Activated CD4-positive, alpha-beta T cell treated with anti-CD3 and anti-CD28 coated beads for 36 hours (primary cell): ENCODE measurements at regions not wholly inside any gene's neighbourhood (a gene's known extent, or its start where the extent isn't known, plus 50 kb on each side); places are given as distances from the start of the nearest gene placed in this dataset.

ENCODE experiments used
- ATAC-seq: fragments of 200-7000 bp; cut with Tn5 transposase; one replicate; pipeline ENCODE4 v1.10.0; 2021; ENCODE audit warnings: mild to moderate bottlenecking, moderate library complexity
- CTCF ChIA-PET: fragments of 350-600 bp; sonication (Branson Sonifier 250); formaldehyde crosslinking; loops from one replicate; lab custom pipeline; 2021; ENCODE audit warnings: antibody characterized with exemption; lab: Charles Lee
- POLR2A ChIA-PET: fragments of 350-600 bp; sonication (Branson Sonifier 250); formaldehyde crosslinking; loops from one replicate; lab custom pipeline; 2021; ENCODE audit warnings: antibody characterized with exemption, inconsistent platforms; lab: Charles Lee
- DNase-seq: peaks from one replicate; pipeline ENCODE4 v3.0.0-alpha.2; 2020
- H3K27ac Mint-ChIP-seq: one replicate; pipeline ENCODE4 v1.8.0; 2021; ENCODE audit warnings: mixed read lengths
- H3K27me3 Mint-ChIP-seq: one replicate; pipeline ENCODE4 v1.8.0; 2021; ENCODE audit warnings: mixed read lengths
- H3K36me3 Mint-ChIP-seq: one replicate; pipeline ENCODE4 v1.8.0; 2021; ENCODE audit warnings: low read depth, mixed read lengths
- H3K4me1 Mint-ChIP-seq: one replicate; pipeline ENCODE4 v1.8.0; 2021; ENCODE audit warnings: mixed read lengths
- H3K4me3 Mint-ChIP-seq: one replicate; pipeline ENCODE4 v1.8.0; 2021; ENCODE audit warnings: mild to moderate bottlenecking, moderate library complexity, mixed read lengths
- H3K9me3 Mint-ChIP-seq: one replicate; pipeline ENCODE4 v1.8.0; 2021; ENCODE audit warnings: low read depth, mixed read lengths
- intact Hi-C, 2 experiments: fragments of 100-400 bp; cut with DNase I in 1 of 2; cut with micrococcal nuclease in 1 of 2; formaldehyde crosslinking; loops; one replicate each; pipeline versions ENCODE4 v1.14.2 to v1.15.1; 2022 to 2024; cut with DNase I, micrococcal nuclease

DNA sequence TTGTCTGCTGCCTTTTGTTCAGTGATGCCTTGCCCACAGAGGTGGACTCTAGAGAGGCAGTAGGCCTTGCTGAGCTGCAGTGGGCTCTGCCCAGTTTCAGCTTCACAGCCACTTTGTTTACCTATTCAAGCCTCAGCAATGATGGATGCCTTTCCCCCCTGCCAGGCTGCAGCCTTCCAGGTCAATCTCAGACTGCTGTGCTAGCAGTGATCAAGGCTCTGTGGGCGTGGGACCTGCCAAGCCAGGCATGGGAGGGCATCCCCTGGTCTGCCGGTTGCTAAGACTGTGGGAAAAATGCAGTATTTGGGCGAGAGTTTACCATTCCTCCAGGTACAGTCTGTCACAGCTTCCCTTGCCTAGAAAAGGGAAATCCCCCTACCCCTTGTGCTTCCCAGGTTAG lies 175.2 kb upstream of the PBDC1 start:
- ChIA-PET CTCF (no interaction called here), POLR2A (no interaction called here)
- DNase-seq (no peak), ATAC-seq (no peak)
- H3K27me3 Mint-ChIP-seq: peaks cover 5% of the 10 kb centered on the region
- no peaks in the 10 kb centered on the region for H3K9me3 Mint-ChIP-seq
- no peaks in the 10 kb centered on the region for H3K4me1 Mint-ChIP-seq
- no peaks in the 10 kb centered on the region for H3K36me3 Mint-ChIP-seq
- no peak overlapping the region for H3K4me3 Mint-ChIP-seq
- H3K27ac Mint-ChIP-seq: no peak overlapping the region
- intact Hi-C loops: no loop called here

DNA sequence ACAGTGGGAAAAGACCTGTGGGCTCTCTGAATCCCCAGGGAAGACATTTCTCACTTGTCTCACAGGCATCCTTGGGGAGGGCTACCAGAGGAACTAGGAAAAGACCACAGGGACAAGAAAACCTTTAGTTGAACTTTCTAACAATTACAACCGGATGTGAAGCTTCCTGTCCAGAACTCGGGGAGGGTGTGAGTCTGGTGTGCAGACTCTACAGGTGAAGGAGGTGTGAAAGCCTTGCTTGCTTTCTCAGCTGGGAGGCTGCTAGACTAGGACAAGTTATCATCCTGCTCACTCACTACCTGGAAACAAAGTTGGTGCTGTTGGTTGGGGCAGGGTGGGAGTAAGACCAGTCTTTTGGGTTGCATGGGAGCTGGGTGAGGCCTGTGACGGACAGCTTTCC lies 158.5 kb upstream of the PBDC1 start:
- Mint-ChIP-seq H3K9me3 (peaks cover 3% of the 10 kb centered on the region), H3K27ac (no peak overlapping the region), H3K27me3 (peaks cover under 1% of the 10 kb centered on the region), H3K36me3 (no peaks in the 10 kb centered on the region), H3K4me1 (no peaks in the 10 kb centered on the region), H3K4me3 (no peak overlapping the region)
- intact Hi-C loops: no loop called here
- ATAC-seq: no peak
- ChIA-PET POLR2A (interaction anchor here (0.6 kb wide), 1 partner anchor 173 kb away, joined by 3 read pairs; no protein-coding TSS in a partner anchor), CTCF (no interaction called here)
- no peak for DNase-seq

GRCh38 chrX:76026292-76026691 lies 146.6 kb upstream of the PBDC1 start:
- no peaks in the 10 kb centered on the region for H3K27me3 Mint-ChIP-seq
- ChIA-PET POLR2A (no interaction called here), CTCF (no interaction called here)
- H3K27ac Mint-ChIP-seq: no peak overlapping the region
- H3K4me1 Mint-ChIP-seq: no peaks in the 10 kb centered on the region
- intact Hi-C loops: no loop called here
- H3K9me3 Mint-ChIP-seq: no peaks in the 10 kb centered on the region
- H3K4me3 Mint-ChIP-seq: no peak overlapping the region
- no peaks in the 10 kb centered on the region for H3K36me3 Mint-ChIP-seq
- ATAC-seq (no peak), DNase-seq (no peak)

DNA sequence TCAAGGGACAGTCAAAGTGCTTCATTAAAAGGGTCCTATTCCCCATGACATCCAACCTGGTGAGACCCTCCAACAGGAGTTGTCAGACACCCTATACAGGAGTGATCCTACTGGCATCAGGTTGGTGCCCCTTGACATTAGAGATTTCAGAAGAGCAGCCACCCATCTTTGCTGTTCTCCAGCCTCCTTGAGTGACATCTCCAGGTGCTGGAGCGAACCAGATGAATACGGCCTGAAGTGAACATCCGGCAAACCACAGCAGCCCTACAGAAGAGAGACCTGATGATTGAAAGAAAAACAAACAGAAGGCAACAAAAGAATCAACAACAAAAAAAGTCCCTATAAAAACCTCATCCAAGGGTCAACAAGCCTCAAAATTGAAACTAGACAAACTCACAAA lies 146.1 kb upstream of the PBDC1 start:
- Mint-ChIP-seq H3K27ac (no peak overlapping the region), H3K36me3 (no peaks in the 10 kb centered on the region), H3K9me3 (no peaks in the 10 kb centered on the region), H3K4me3 (no peak overlapping the region), H3K27me3 (no peaks in the 10 kb centered on the region), H3K4me1 (no peaks in the 10 kb centered on the region)
- ChIA-PET CTCF (no interaction called here), POLR2A (no interaction called here)
- intact Hi-C loops: no loop called here
- DNase-seq: no peak
- no peak for ATAC-seq

DNA sequence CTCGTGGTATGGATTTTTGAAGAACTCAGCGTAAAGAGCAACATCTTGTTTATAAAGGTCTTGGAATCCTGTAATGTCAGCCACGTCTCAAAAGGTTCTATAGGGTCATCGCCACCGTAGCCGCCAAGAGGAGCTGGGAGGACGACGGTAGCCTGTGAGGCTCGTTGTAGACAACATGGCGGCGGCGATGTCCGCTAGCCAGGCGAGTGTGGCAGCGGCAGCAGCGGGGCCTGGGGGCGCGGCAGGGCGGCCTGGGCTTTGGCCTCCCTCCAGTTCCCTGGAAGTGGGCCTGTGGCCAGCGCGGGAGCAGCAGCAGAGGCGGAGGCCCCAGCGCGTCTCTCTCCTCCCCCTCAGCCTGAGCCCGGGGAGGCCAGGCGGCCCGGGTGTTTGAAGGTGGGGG lies 143.5 kb upstream of the PBDC1 start:
- Mint-ChIP-seq H3K4me1 (no peaks in the 10 kb centered on the region), H3K27me3 (no peaks in the 10 kb centered on the region), H3K4me3 (no peak overlapping the region), H3K9me3 (no peaks in the 10 kb centered on the region), H3K36me3 (no peaks in the 10 kb centered on the region), H3K27ac (no peak overlapping the region)
- intact Hi-C loops: no loop called here
- ATAC-seq (no peak), DNase-seq (no peak)
- CTCF ChIA-PET: no interaction called here
- POLR2A ChIA-PET: no interaction called here

DNA sequence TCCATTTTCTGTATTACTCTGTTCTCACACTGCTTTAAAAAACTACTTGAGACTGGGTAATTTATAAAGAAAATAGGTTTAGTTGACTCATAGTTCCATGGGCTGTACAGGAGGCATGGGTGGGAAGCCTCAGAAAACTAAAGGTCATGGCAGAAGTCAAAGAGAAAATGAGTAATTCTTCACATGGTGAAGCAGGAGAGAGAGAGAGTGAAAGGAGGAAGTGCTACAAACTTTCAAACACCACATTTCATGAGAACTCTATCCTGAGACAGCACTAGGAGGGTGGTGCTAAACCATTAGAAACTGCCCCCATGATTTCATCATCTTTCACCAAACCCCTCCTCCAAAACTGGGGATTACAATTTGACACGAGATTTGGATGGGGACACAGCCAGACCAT lies 108.0 kb upstream of the PBDC1 start:
- no peak overlapping the region for H3K27ac Mint-ChIP-seq
- ChIA-PET POLR2A (no interaction called here), CTCF (no interaction called here)
- peaks cover 2% of the 10 kb centered on the region for H3K9me3 Mint-ChIP-seq
- DNase-seq (no peak), ATAC-seq (peak; percentile 65)
- no peak overlapping the region for H3K4me3 Mint-ChIP-seq
- H3K4me1 Mint-ChIP-seq: peaks cover 2% of the 10 kb centered on the region
- intact Hi-C loops: no loop called here
- peaks cover 11% of the 10 kb centered on the region for H3K27me3 Mint-ChIP-seq
- no peaks in the 10 kb centered on the region for H3K36me3 Mint-ChIP-seq

- Mint-ChIP-seq H3K4me3 (no peak overlapping the region), H3K36me3 (no peaks in the 10 kb centered on the region), H3K4me1 (no peaks in the 10 kb centered on the region), H3K9me3 (no peaks in the 10 kb centered on the region), H3K27me3 (peaks cover 4% of the 10 kb centered on the region), H3K27ac (no peak overlapping the region)
- intact Hi-C loops: no loop called here
- POLR2A ChIA-PET: no interaction called here
- no peak for DNase-seq
- CTCF ChIA-PET: no interaction called here
- ATAC-seq: no peak
These were observed 96.7 kb upstream of the PBDC1 start for GRCh38 chrX:76076124-76076523.

- intact Hi-C loops: no loop called here
- CTCF ChIA-PET: no interaction called here
- H3K27ac Mint-ChIP-seq: no peak overlapping the region
- POLR2A ChIA-PET: no interaction called here
- no peak for DNase-seq
- no peaks in the 10 kb centered on the region for H3K27me3 Mint-ChIP-seq
- H3K4me1 Mint-ChIP-seq: no peaks in the 10 kb centered on the region
- no peak overlapping the region for H3K4me3 Mint-ChIP-seq
- no peaks in the 10 kb centered on the region for H3K36me3 Mint-ChIP-seq
- ATAC-seq: no peak
- no peaks in the 10 kb centered on the region for H3K9me3 Mint-ChIP-seq
These were observed 63.2 kb upstream of the PBDC1 start for GRCh38 chrX:76109654-76110053.
